HG03097 (cell line): ENCODE measurements at regions not wholly inside any gene's neighbourhood (a gene's known extent, or its start where the extent isn't known, plus 50 kb on each side); places are given as distances from the start of the nearest gene placed in this dataset.
A peak's percentile ranks its signal among the peaks of the same experiment; 100 is the strongest.
"Not testable (repeated sequence)": the region's sequence is repeated elsewhere in the genome, so short reads cannot be mapped to it uniquely, and the experiment has no call there.

Source experiments
- ATAC-seq: cut with Tn5 transposase; IDR thresholded peaks from one replicate; pipeline ENCODE4 v1.9.1; 2021; ENCODE audit not compliant: unreplicated experiment, low FRiP score

GRCh38 chr7:27032839-27033238 is 63.0 kb downstream of the HOXA1 start:
- ATAC-seq, result no peak

- peak; percentile 59 for ATAC-seq
Measured at GRCh38 chr7:27031289-27032172, 64.3 kb downstream of the HOXA1 start.

GRCh38 chr7:27030393-27031050 is 65.3 kb downstream of the HOXA1 start:
- no peak for ATAC-seq

GRCh38 chr7:27025270-27025669 is 70.5 kb downstream of the HOXA1 start:
- no peak for ATAC-seq

GRCh38 chr7:27010068-27010467 is 85.7 kb downstream of the HOXA1 start:
- no peak for ATAC-seq

GRCh38 chr7:27000496-27000895 is 95.3 kb downstream of the HOXA1 start:
- no peak for ATAC-seq

GRCh38 chr7:26998284-26998683 is 97.5 kb downstream of the HOXA1 start:
- ATAC-seq, result not testable (repeated sequence)

GRCh38 chr7:26995666-26996065 is 100.1 kb downstream of the HOXA1 start:
- ATAC-seq, result no peak

- no peak for ATAC-seq
Measured at GRCh38 chr7:26993816-26994810, 101.7 kb downstream of the HOXA1 start.

- ATAC-seq, result no peak
Measured at GRCh38 chr7:26992670-26993069, 103.1 kb downstream of the HOXA1 start.

GRCh38 chr7:26991796-26992195 is 104.0 kb downstream of the HOXA1 start:
- ATAC-seq, result no peak

- ATAC-seq, result no peak
Measured at GRCh38 chr7:26989897-26990670, 105.7 kb downstream of the HOXA1 start.

GRCh38 chr7:26988836-26989374 is 106.9 kb downstream of the HOXA1 start:
- ATAC-seq, result no peak

GRCh38 chr7:26987338-26987737 is 108.5 kb downstream of the HOXA1 start:
- ATAC-seq, result no peak

GRCh38 chr7:26978146-26978545 is 113.8 kb upstream of the SKAP2 start:
- no peak for ATAC-seq

GRCh38 chr7:26976840-26977239 is 112.5 kb upstream of the SKAP2 start:
- ATAC-seq, result no peak

GRCh38 chr7:26971924-26972323 is 107.5 kb upstream of the SKAP2 start:
- not testable (repeated sequence) for ATAC-seq

GRCh38 chr7:26965724-26966123 is 101.3 kb upstream of the SKAP2 start:
- no peak for ATAC-seq

GRCh38 chr7:26964156-26964808 is 99.9 kb upstream of the SKAP2 start:
- no peak for ATAC-seq
